HG03575 (cell line): ENCODE measurements at regions not wholly inside any gene's neighbourhood (a gene's known extent, or its start where the extent isn't known, plus 50 kb on each side); places are given as distances from the start of the nearest gene placed in this dataset.

ENCODE experiments used
- ATAC-seq: cut with Tn5 transposase; IDR thresholded peaks from one replicate; pipeline ENCODE4 v1.9.1; 2021; ENCODE audit not compliant: unreplicated experiment, insufficient number of reproducible peaks, low FRiP score; ENCODE audit errors: extremely low read depth

- no peak for ATAC-seq
Measured at GRCh38 chr7:35993676-35994606, 159.1 kb upstream of the EEPD1 start.

- ATAC-seq = no peak
Measured at GRCh38 chr7:35995334-35995733, 157.7 kb upstream of the EEPD1 start.

- ATAC-seq = no peak
Measured at GRCh38 chr7:35998481-35998880, 154.6 kb upstream of the EEPD1 start.

GRCh38 chr7:36001546-36001945 lies 151.5 kb upstream of the EEPD1 start:
- ATAC-seq = no peak

DNA sequence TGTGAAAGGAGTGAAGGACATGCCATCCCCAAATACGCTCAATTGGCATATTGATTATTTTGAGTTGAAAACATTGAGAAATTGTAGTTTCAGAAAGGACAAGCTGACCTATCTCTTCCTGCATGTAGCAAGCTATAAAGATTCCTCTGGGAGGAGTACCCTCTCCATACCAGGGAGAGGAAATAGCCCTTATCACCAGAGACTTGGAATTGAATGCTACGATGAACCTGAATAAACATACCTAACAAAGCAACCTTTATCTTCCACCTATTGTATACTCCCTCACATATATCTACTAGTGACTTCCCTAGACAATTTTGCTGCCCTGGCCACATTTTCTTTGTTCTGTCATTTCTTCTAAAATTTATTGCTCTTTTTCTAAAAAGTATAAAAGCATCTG lies 150.2 kb upstream of the EEPD1 start:
- ATAC-seq = no peak

DNA sequence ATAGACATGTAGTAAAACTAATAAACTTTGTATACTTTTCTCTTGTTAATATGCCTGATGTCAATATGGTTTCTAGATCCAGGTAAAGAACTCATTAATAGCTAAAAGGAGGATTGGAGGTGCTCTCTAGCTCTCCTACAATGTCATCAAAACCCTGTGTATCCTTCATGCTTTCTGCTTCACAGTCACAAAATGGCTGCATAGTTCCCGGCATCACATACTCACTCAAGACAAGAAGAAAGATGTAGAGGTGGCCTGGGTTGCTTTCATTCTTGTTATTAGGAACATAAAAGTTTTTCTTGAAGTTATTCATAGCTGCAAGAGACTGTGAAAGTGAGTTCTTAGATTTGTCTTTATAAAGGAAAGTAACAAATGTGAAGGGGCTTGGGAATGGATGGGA lies 149.7 kb upstream of the EEPD1 start:
- ATAC-seq = no peak

DNA sequence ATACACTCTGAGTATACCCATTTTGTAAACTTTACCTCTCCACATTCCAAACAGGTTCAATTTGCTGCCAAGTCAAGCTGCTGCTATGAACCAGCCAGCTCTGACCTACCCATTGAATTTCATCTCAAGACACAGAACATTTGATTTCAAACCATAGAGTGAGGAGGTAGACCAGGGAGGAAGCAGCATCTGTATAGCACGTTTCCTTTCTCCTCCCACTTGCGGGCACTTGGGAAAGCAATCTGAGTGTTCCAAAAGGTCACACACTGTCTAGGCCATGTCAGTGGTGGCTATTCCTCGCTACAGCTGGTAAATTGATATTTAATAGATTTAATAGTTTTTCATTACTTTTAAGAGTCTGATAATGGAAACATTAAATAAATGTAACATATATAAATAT lies 147.8 kb upstream of the EEPD1 start:
- ATAC-seq = no peak

- no peak for ATAC-seq
Measured at GRCh38 chr7:36005876-36006275, 147.2 kb upstream of the EEPD1 start.

DNA sequence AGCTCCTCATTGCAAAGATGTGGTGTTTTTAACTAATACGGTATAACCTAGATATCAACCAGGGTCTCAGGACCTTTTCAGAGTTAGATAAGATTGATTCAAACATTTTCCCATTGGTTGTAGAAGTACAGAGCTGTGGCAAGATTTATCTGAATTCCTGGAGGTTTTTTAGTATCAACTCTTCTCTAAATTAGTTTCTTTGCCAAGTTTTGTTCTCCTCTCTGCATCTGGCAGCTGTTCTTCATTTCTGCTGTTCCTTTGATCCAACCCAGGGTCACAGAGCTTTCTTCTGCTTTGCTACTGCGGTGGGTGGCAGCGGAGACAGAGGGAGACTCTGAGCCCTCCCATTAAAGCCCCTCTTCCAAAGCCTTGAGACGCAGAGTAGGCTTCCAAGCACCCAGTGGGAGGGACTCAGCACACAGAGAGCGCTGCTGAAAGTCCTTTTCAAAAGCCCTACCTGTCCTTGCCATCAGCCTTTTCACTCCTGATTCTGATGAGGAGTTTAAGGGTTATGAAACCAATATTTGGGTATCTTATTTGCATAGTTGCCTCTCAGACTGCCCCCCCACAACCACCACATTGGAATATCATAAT lies 146.3 kb upstream of the EEPD1 start:
- ATAC-seq = no peak

GRCh38 chr7:36010656-36011587 lies 142.1 kb upstream of the EEPD1 start:
- ATAC-seq = no peak

DNA sequence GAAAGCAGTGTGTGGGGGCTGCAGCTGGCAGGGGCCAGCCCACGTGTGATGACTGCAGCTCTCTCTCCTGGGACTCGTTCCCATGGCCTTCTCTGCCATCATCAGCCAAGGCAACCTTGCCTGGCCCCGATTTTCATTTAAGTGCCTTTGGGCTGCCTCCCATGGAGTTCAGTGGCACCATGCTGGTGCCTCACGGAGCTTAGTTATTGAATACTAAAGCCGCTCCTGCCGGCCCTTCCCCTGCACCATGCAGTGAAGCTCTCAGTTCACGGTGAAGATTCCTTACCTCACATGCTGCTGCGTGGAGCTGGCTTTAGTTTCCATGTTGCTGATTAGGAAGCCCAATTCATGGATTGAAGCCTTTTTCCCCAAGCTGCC lies 141.5 kb upstream of the EEPD1 start:
- ATAC-seq = no peak

GRCh38 chr7:36013246-36014014 lies 139.6 kb upstream of the EEPD1 start:
- no peak for ATAC-seq

GRCh38 chr7:36014961-36015360 lies 138.1 kb upstream of the EEPD1 start:
- ATAC-seq = no peak

DNA sequence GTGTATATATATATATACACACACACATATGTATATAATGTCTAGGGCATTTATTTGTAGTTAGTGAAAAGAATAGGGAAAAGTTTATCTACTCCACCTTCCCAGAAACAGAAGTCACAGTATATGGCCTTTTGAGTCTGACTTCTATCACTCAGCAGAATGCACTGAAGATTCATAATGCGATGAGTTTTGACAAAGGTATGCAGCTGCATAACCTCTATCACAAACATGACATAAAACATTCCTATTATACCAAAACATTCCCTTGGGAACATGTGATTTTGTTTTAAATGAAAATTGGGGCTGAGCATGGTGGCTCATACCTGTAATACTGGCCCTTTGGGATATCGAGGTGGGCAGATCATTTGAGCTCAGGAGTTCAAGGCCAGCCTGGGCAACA lies 137.3 kb upstream of the EEPD1 start:
- ATAC-seq = no peak

- ATAC-seq = no peak
Measured at GRCh38 chr7:36016648-36017047, 136.4 kb upstream of the EEPD1 start.

DNA sequence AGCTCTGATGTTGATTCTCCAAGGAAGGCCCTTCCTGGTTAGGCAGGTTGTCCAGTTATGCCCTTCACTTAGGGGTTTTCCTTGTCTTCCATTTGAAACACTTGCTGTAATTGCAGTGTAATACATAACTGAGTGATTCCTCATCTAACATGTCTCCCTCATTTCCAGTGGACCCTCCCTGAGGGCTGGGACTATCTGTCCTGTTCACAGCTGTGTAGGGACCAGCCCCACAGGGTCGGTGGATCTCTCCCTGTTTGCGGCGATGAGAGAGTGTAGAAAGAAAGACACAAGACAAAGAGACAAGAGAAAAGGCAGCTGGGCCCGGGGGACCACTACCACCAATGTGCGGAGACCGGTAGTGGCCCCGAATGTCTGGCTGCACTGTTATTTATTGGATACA lies 135.9 kb upstream of the EEPD1 start:
- ATAC-seq = no peak

DNA sequence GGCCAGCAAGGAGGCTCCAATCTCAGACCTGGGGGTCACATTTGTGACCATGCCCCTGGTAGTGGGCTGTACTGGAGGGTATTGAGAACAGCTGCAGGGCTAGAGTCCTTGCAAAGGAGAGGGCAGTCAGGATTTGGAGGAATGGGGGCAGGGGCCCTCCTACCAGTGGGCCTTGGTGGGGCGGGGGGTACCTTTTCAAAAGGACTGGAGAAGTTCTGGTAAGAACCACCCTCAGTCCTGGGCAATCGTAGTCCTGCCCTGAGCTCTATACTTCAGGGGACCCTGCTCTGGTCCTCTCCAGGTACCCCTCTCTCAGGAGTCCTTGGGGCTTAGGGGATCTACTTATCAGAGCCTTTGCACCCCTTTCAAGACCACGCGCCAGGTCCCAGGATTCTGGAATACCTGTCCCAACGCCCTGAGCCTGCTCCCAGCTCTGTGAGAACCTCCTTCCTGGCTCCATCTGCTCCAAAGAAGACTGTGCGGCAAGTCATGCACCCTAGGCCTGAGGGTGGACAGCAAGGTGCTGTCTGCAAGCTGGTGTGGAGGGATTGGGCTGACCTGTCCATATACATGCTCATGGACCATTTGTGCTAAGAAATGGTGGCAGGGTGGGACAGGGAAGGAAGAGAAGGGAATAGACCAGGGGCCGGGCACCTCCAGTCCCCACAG lies 134.1 kb upstream of the EEPD1 start:
- ATAC-seq = no peak

- ATAC-seq = no peak
Measured at GRCh38 chr7:36019538-36019937, 133.5 kb upstream of the EEPD1 start.
